ENCODE measurements at regions not wholly inside any gene's neighbourhood (a gene's known extent, or its start where the extent isn't known, plus 50 kb on each side); places are given as distances from the start of the nearest gene placed in this dataset.
"Not testable (repeated sequence)": the region's sequence is repeated elsewhere in the genome, so short reads cannot be mapped to it uniquely, and the experiment has no call there.

DNA sequence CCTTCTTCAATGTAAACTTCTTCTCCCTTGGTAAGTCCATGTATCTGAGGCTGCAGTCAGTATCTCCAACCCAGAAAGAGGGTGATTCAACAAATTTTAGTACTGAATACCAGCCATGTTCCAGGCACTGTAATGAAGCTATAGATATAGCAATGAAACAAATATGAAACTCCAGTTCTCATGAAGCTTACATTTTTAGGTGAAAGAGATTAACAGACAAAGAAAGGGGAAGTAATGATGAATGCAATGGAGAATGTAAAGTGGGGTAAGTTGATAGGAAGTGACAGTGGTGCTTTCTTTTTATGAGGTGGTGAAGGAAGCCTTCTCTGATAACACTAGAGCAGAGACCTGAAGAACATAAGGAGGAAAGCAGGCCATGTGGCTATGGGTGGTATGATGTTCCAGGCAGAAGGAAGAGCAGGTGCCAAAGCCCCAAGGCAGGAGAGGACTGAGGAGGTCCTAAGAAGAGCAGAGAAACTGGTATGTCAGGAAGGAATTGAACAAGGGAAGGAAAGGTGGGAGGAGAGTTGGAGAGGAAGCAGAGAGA is 143.6 kb downstream of the TFAP2B start:
- Histone ChIP-seq H3K4me1 (ENCODE audit: insufficient read depth, low read length) (no peaks in the 10 kb centered on the region), H3K27me3 (ENCODE audit: insufficient read depth, low read length) (no peaks in the 10 kb centered on the region), H3K36me3 (ENCODE audit: insufficient read depth, low read depth, low read length) (no peaks in the 10 kb centered on the region), H3K27ac (ENCODE audit: low read length) (no peak overlapping the region), H3K9me3 (ENCODE audit: insufficient read depth, low read depth, low read length) (no peaks in the 10 kb centered on the region), H3K9ac (ENCODE audit: low read depth, low read length) (no peak overlapping the region), H3K4me3 (ENCODE audit: low read length) (no peak overlapping the region)

DNA sequence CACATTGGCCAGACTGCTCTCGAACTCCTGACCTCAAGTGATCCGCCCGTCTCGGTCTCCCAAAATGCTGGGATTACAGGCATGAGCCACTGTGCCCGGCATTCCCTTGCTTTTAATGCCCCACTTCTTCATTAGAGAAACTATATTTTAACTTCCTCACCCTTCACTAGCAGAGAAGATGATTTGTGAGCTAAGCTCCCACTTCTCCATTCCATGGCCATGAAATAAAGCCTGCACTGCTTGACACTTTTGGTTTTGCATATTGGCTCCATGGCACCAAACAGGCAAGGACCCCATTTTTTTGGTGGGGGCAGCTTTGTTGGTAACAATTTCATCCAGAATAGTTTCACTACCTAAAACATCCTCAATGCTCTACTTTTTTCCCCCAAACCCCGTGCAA is 145.3 kb downstream of the TFAP2B start:
- Histone ChIP-seq H3K27me3 (ENCODE audit: insufficient read depth, low read length) (no peaks in the 10 kb centered on the region), H3K27ac (ENCODE audit: low read length) (no peak overlapping the region), H3K36me3 (ENCODE audit: insufficient read depth, low read depth, low read length) (no peaks in the 10 kb centered on the region), H3K4me1 (ENCODE audit: insufficient read depth, low read length) (no peaks in the 10 kb centered on the region), H3K9ac (ENCODE audit: low read depth, low read length) (no peak overlapping the region), H3K4me3 (ENCODE audit: low read length) (no peak overlapping the region), H3K9me3 (ENCODE audit: insufficient read depth, low read depth, low read length) (no peaks in the 10 kb centered on the region)

DNA sequence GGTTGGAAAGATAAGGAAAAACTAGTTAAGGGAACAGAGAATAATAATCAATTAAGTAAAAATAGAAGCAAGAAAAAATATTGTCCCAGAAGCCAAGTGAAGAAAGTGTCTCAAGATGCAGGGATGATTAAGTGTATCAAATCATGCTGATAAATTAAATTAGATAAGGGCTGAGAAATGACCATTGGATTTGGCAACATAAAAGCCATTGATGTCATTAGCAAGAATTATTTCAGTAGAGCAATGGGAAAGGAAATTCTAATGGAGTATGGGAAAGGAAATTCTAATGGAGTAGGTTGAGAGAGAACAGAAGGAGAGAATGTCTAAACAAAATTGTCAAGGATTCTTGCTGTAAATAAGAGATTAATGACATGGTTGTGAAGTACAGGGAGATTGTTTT is 146.8 kb downstream of the TFAP2B start:
- H3K4me1 ChIP-seq (ENCODE audit: insufficient read depth, low read length), result no peaks in the 10 kb centered on the region
- H3K36me3 ChIP-seq (ENCODE audit: insufficient read depth, low read depth, low read length), result no peaks in the 10 kb centered on the region
- H3K4me3 ChIP-seq (ENCODE audit: low read length), result no peak overlapping the region
- no peaks in the 10 kb centered on the region for H3K27me3 ChIP-seq (ENCODE audit: insufficient read depth, low read length)
- H3K27ac ChIP-seq (ENCODE audit: low read length), result no peak overlapping the region
- H3K9ac ChIP-seq (ENCODE audit: low read depth, low read length), result no peak overlapping the region
- H3K9me3 ChIP-seq (ENCODE audit: insufficient read depth, low read depth, low read length), result no peaks in the 10 kb centered on the region

DNA sequence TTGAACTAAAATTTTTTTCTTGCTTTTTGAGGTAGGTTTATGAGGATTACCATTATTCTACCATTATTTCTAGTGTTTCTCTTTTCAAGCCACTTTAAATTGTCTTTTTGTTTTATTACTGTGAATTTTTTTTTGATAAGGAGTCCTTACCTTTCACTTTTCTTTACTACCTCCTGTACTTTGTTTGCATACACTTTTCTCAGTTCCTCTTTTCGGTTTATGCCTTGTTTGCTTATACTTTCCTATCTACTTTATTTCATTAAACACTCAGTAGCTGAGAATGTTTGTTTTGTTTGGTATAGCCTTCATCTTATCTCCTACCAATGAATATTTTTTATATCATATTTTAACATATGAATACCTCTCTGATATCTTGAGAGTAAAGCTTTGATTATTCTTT is 147.9 kb downstream of the TFAP2B start:
- Histone ChIP-seq H3K4me3 (ENCODE audit: low read length) (no peak overlapping the region), H3K36me3 (ENCODE audit: insufficient read depth, low read depth, low read length) (no peaks in the 10 kb centered on the region), H3K4me1 (ENCODE audit: insufficient read depth, low read length) (no peaks in the 10 kb centered on the region), H3K9me3 (ENCODE audit: insufficient read depth, low read depth, low read length) (no peaks in the 10 kb centered on the region), H3K27me3 (ENCODE audit: insufficient read depth, low read length) (no peaks in the 10 kb centered on the region), H3K9ac (ENCODE audit: low read depth, low read length) (no peak overlapping the region), H3K27ac (ENCODE audit: low read length) (no peak overlapping the region)

GRCh38 chr6:50966986-50967385 is 148.3 kb downstream of the TFAP2B start:
- Histone ChIP-seq H3K4me1 (ENCODE audit: insufficient read depth, low read length) (no peaks in the 10 kb centered on the region), H3K9me3 (ENCODE audit: insufficient read depth, low read depth, low read length) (no peaks in the 10 kb centered on the region), H3K4me3 (ENCODE audit: low read length) (no peak overlapping the region), H3K36me3 (ENCODE audit: insufficient read depth, low read depth, low read length) (no peaks in the 10 kb centered on the region), H3K9ac (ENCODE audit: low read depth, low read length) (no peak overlapping the region), H3K27ac (ENCODE audit: low read length) (no peak overlapping the region), H3K27me3 (ENCODE audit: insufficient read depth, low read length) (no peaks in the 10 kb centered on the region)

- H3K9me3 ChIP-seq (ENCODE audit: insufficient read depth, low read depth, low read length); H3K4me3 ChIP-seq (ENCODE audit: low read length); H3K4me1 ChIP-seq (ENCODE audit: insufficient read depth, low read length); H3K27me3 ChIP-seq (ENCODE audit: insufficient read depth, low read length); H3K36me3 ChIP-seq (ENCODE audit: insufficient read depth, low read depth, low read length); H3K27ac ChIP-seq (ENCODE audit: low read length); H3K9ac ChIP-seq (ENCODE audit: low read depth, low read length): not testable (repeated sequence)
Observed at GRCh38 chr6:50968246-50968645, 149.6 kb downstream of the TFAP2B start.

GRCh38 chr6:50970908-50971307 is 152.2 kb downstream of the TFAP2B start:
- H3K36me3 ChIP-seq (ENCODE audit: insufficient read depth, low read depth, low read length), result no peaks in the 10 kb centered on the region
- H3K9ac ChIP-seq (ENCODE audit: low read depth, low read length), result no peak overlapping the region
- H3K27me3 ChIP-seq (ENCODE audit: insufficient read depth, low read length), result no peaks in the 10 kb centered on the region
- no peaks in the 10 kb centered on the region for H3K9me3 ChIP-seq (ENCODE audit: insufficient read depth, low read depth, low read length)
- H3K4me1 ChIP-seq (ENCODE audit: insufficient read depth, low read length), result no peaks in the 10 kb centered on the region
- no peak overlapping the region for H3K4me3 ChIP-seq (ENCODE audit: low read length)
- H3K27ac ChIP-seq (ENCODE audit: low read length), result no peak overlapping the region

DNA sequence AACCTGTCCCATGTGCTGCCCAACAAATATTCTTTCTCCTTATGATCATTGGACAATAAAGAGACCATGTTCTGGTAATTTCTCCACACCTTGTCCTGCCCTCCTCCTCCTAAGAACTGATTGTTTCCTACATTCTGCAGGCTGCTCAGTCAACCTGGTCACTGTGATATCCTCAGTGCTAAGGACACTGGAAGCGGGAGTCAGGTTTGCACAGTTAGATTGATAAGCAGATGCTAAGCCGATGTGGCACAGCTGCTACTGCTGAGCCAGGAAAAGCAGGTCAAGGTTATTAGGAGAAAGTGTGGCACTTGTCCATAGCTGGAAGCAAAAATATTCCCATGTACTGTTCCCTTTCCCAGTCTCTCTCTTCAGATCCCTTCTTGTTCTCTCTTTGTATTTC is 154.8 kb downstream of the TFAP2B start:
- H3K4me3 ChIP-seq (ENCODE audit: low read length), result no peak overlapping the region
- H3K9me3 ChIP-seq (ENCODE audit: insufficient read depth, low read depth, low read length), result no peaks in the 10 kb centered on the region
- H3K27me3 ChIP-seq (ENCODE audit: insufficient read depth, low read length), result no peaks in the 10 kb centered on the region
- no peak overlapping the region for H3K27ac ChIP-seq (ENCODE audit: low read length)
- no peak overlapping the region for H3K9ac ChIP-seq (ENCODE audit: low read depth, low read length)
- H3K4me1 ChIP-seq (ENCODE audit: insufficient read depth, low read length), result no peaks in the 10 kb centered on the region
- H3K36me3 ChIP-seq (ENCODE audit: insufficient read depth, low read depth, low read length), result no peaks in the 10 kb centered on the region

- H3K9ac ChIP-seq (ENCODE audit: low read depth, low read length), result no peak overlapping the region
- H3K9me3 ChIP-seq (ENCODE audit: insufficient read depth, low read depth, low read length), result no peaks in the 10 kb centered on the region
- no peaks in the 10 kb centered on the region for H3K27me3 ChIP-seq (ENCODE audit: insufficient read depth, low read length)
- no peak overlapping the region for H3K27ac ChIP-seq (ENCODE audit: low read length)
- peaks cover 2% of the 10 kb centered on the region; the same call in 1 of the 2 replicates for H3K4me1 ChIP-seq (ENCODE audit: insufficient read depth, low read length)
- H3K36me3 ChIP-seq (ENCODE audit: insufficient read depth, low read depth, low read length), result no peaks in the 10 kb centered on the region
- H3K4me3 ChIP-seq (ENCODE audit: low read length), result no peak overlapping the region
Observed at GRCh38 chr6:50974319-50974718, 155.6 kb downstream of the TFAP2B start.

DNA sequence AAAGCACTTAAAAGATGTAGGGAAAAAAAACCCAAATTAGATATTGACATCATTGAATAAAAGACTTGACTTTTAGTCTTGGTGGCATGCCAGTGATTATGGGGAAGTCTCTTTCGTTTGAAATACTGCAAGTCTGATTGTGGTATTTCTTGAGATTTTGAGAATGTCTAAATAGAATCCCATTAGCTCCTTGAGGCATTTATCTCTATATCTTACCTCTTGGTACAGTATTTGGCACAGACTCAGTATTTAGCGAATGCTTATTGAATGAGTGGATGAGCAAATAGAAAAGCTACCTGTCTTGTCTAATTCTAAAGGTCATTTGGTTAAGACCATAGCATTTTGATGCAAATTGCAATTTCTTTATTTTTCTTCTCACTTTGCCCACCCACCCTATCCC is 156.5 kb downstream of the TFAP2B start:
- peaks cover 5% of the 10 kb centered on the region; the same call in 1 of the 2 replicates for H3K4me1 ChIP-seq (ENCODE audit: insufficient read depth, low read length)
- H3K4me3 ChIP-seq (ENCODE audit: low read length), result no peak overlapping the region
- no peak overlapping the region for H3K9ac ChIP-seq (ENCODE audit: low read depth, low read length)
- H3K27ac ChIP-seq (ENCODE audit: low read length), result no peak overlapping the region
- no peaks in the 10 kb centered on the region for H3K9me3 ChIP-seq (ENCODE audit: insufficient read depth, low read depth, low read length)
- no peaks in the 10 kb centered on the region for H3K27me3 ChIP-seq (ENCODE audit: insufficient read depth, low read length)
- no peaks in the 10 kb centered on the region for H3K36me3 ChIP-seq (ENCODE audit: insufficient read depth, low read depth, low read length)

GRCh38 chr6:50976907-50977306 is 158.2 kb downstream of the TFAP2B start:
- no peak overlapping the region for H3K27ac ChIP-seq (ENCODE audit: low read length)
- H3K4me1 ChIP-seq (ENCODE audit: insufficient read depth, low read length), result peaks cover 5% of the 10 kb centered on the region; the same call in 1 of the 2 replicates
- H3K9me3 ChIP-seq (ENCODE audit: insufficient read depth, low read depth, low read length), result no peaks in the 10 kb centered on the region
- no peaks in the 10 kb centered on the region for H3K27me3 ChIP-seq (ENCODE audit: insufficient read depth, low read length)
- H3K36me3 ChIP-seq (ENCODE audit: insufficient read depth, low read depth, low read length), result no peaks in the 10 kb centered on the region
- no peak overlapping the region for H3K9ac ChIP-seq (ENCODE audit: low read depth, low read length)
- no peak overlapping the region for H3K4me3 ChIP-seq (ENCODE audit: low read length)

DNA sequence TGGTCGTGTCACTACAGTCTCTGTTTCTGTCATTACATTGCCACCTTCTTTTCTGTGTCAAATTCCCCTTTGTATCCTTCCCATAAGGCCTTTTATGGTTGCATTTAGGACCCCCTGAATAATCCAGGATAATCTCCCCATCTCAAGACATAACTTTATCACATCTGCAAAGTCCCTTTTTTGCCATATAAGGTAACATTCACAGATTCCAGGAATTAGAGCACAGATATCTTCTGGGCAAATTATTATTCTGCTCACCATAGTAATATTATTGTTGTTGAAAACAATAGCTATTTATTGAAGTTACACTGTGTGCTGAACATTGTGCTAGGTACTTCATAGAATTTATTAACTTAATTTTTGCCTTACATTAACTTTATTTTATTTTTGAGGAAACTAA is 159.1 kb downstream of the TFAP2B start:
- Histone ChIP-seq H3K9me3 (ENCODE audit: insufficient read depth, low read depth, low read length) (no peaks in the 10 kb centered on the region), H3K36me3 (ENCODE audit: insufficient read depth, low read depth, low read length) (no peaks in the 10 kb centered on the region), H3K27me3 (ENCODE audit: insufficient read depth, low read length) (no peaks in the 10 kb centered on the region), H3K4me3 (ENCODE audit: low read length) (no peak overlapping the region), H3K27ac (ENCODE audit: low read length) (no peak overlapping the region), H3K9ac (ENCODE audit: low read depth, low read length) (no peak overlapping the region), H3K4me1 (ENCODE audit: insufficient read depth, low read length) (peaks cover 5% of the 10 kb centered on the region; the same call in 1 of the 2 replicates)
